IMR-90 (cell line): ENCODE measurements at regions not wholly inside any gene's neighbourhood (a gene's known extent, or its start where the extent isn't known, plus 50 kb on each side); places are given as distances from the start of the nearest gene placed in this dataset.

ENCODE experiments used
- ATAC-seq: fragments of 200-7000 bp; cut with Tn5 transposase; 2 replicates; pipeline ENCODE4 v1.9.1; 2020; ENCODE audit warnings: low read depth, mild to moderate bottlenecking, moderate library complexity
- BruUV-seq: library from RNA; stranded (reverse); fragments of 400-500 nt; replicated peaks from 2 replicates; lab custom pipeline; 2021; lab: Mats Ljungman, UMichigan
- CTCF ChIA-PET: fragments of 300-600 bp; formaldehyde crosslinking; extraction: SDS; loops from one replicate; lab custom pipeline; 2021; ENCODE audit warnings: antibody characterized with exemption; lab: Yijun Ruan, JAX
- POLR2A ChIA-PET: fragments of 300-600 bp; sonication (Branson Sonifier 250); formaldehyde crosslinking; loops from one replicate; lab custom pipeline; 2022; ENCODE audit warnings: antibody characterized with exemption; ENCODE audit not compliant: unreplicated experiment; lab: Charles Lee
- DNase-seq: peaks from one replicate; pipeline ENCODE4 v3.0.0; 2013
- H2AFZ ChIP-seq: replicated peaks from 2 replicates; pipeline ENCODE3; 2013; ENCODE audit warnings: low read length, mild to moderate bottlenecking; ENCODE audit not compliant: poor library complexity
- H2AK5ac ChIP-seq: 2 replicates; pipeline ENCODE4 v1.6.1; 2013; ENCODE audit warnings: low read depth, low read length, inconsistent platforms
- H2AK9ac ChIP-seq: replicated peaks from 2 replicates; pipeline ENCODE3; 2013; ENCODE audit warnings: mild to moderate bottlenecking, low read depth, low read length, moderate library complexity; ENCODE audit not compliant: poor library complexity
- H2BK120ac ChIP-seq: 2 replicates; pipeline ENCODE4 v1.6.1; 2013; ENCODE audit warnings: low read depth, low read length, inconsistent platforms
- H2BK15ac ChIP-seq: 3 replicates; pipeline ENCODE4 v1.6.1; 2013; ENCODE audit warnings: low read depth, low read length, inconsistent platforms
- H2BK20ac ChIP-seq: 2 replicates; pipeline ENCODE4 v1.6.1; 2013; ENCODE audit warnings: low read depth, mild to moderate bottlenecking, inconsistent platforms, low read length, moderate library complexity
- H2BK5ac ChIP-seq: 2 replicates; pipeline ENCODE4 v1.6.1; 2013; ENCODE audit warnings: mild to moderate bottlenecking, low read depth, low read length, inconsistent platforms; ENCODE audit not compliant: poor library complexity, severe bottlenecking
- H3K14ac ChIP-seq: replicated peaks from 2 replicates; pipeline ENCODE4 v1.6.1; 2013; ENCODE audit warnings: low read depth, low read length, inconsistent platforms
- H3K18ac ChIP-seq: 2 replicates; pipeline ENCODE4 v1.6.1; 2013; ENCODE audit warnings: low read depth, low read length, control low read depth
- H3K23ac ChIP-seq: 2 replicates; pipeline ENCODE4 v1.6.1; 2013; ENCODE audit warnings: low read depth, low read length, inconsistent platforms
- H3K27ac ChIP-seq: 2 replicates; pipeline ENCODE4 v1.5.1; 2013; ENCODE audit warnings: mild to moderate bottlenecking, control low read depth, low read length; ENCODE audit not compliant: insufficient read depth
- H3K27me3 ChIP-seq: 2 replicates; pipeline ENCODE4 v1.6.1; 2013; ENCODE audit warnings: low read length; ENCODE audit not compliant: control insufficient read depth, insufficient read depth
- H3K36me3 ChIP-seq: 2 replicates; pipeline ENCODE4 v1.6.1; 2013; ENCODE audit warnings: low read length, mixed read lengths; ENCODE audit not compliant: control insufficient read depth, insufficient read depth
- H3K4ac ChIP-seq: 2 replicates; pipeline ENCODE4 v1.6.1; 2013; ENCODE audit warnings: low read depth, low read length, inconsistent platforms
- H3K4me1 ChIP-seq: 2 replicates; pipeline ENCODE4 v1.6.1; 2013; ENCODE audit warnings: low read length, mixed read lengths; ENCODE audit not compliant: control insufficient read depth, insufficient read depth
- H3K4me2 ChIP-seq: 2 replicates; pipeline ENCODE4 v1.6.1; 2013; ENCODE audit warnings: low read depth, mild to moderate bottlenecking, control low read depth, low read length, moderate library complexity
- H3K4me3 ChIP-seq: 2 replicates; pipeline ENCODE4 v1.5.1; 2013; ENCODE audit warnings: low read depth, mild to moderate bottlenecking, control low read depth, low read length, moderate library complexity; ENCODE audit not compliant: insufficient read depth
- H3K56ac ChIP-seq: 2 replicates; pipeline ENCODE4 v1.6.1; 2013; ENCODE audit warnings: low read length, inconsistent platforms; ENCODE audit not compliant: insufficient read depth; ENCODE audit errors: extremely low read depth
- H3K79me1 ChIP-seq, 2 experiments: 2 replicates each; pipeline ENCODE4 v1.6.1; 2013; ENCODE audit warnings: low read length in 2 of 2, inconsistent platforms in 1 of 2, low read depth in 1 of 2
- H3K9ac ChIP-seq: 2 replicates; pipeline ENCODE4 v1.6.1; 2013; ENCODE audit warnings: low read depth, low read length, control low read depth
- H3K9me1 ChIP-seq: 2 replicates; pipeline ENCODE4 v1.6.1; 2013; ENCODE audit warnings: low read length, inconsistent platforms; ENCODE audit not compliant: insufficient read depth
- H3K9me3 ChIP-seq: 2 replicates; pipeline ENCODE4 v1.6.1; 2013; ENCODE audit warnings: low read length; ENCODE audit not compliant: control insufficient read depth, insufficient read depth
- H4K20me1 ChIP-seq: 2 replicates; pipeline ENCODE4 v1.6.1; 2013; ENCODE audit warnings: low read length, inconsistent platforms; ENCODE audit not compliant: insufficient read depth
- H4K5ac ChIP-seq: 2 replicates; pipeline ENCODE4 v1.6.1; 2013; ENCODE audit warnings: mild to moderate bottlenecking, low read depth, low read length, control low read depth
- H4K8ac ChIP-seq, 2 experiments: 2 replicates each; pipeline ENCODE4 v1.6.1; 2013; ENCODE audit warnings: low read depth in 2 of 2, low read length in 2 of 2, control low read depth in 1 of 2, inconsistent platforms in 1 of 2
- H4K91ac ChIP-seq: 2 replicates; pipeline ENCODE4 v1.6.1; 2013; ENCODE audit warnings: low read depth, low read length, inconsistent platforms; ENCODE audit not compliant: insufficient read depth
- CEBPB ChIP-seq: IDR thresholded peaks from 2 replicates; pipeline ENCODE4 v1.6.1; 2012; ENCODE audit warnings: low read depth, low read length, improper control_type of control experiment
- CHD1 ChIP-seq: IDR thresholded peaks from 2 replicates; pipeline ENCODE4 v1.6.1; 2012; ENCODE audit warnings: low read depth, low read length, improper control_type of control experiment
- CTCF ChIP-seq: conservative IDR thresholded peaks from 2 replicates; pipeline ENCODE4 v1.5.1; 2012; ENCODE audit warnings: mild to moderate bottlenecking, low read depth, low read length, improper control_type of control experiment
- ELK1 ChIP-seq: fragments of 150-350 bp; IDR thresholded peaks from 2 replicates; pipeline ENCODE4 v1.6.1; 2016; ENCODE audit warnings: low read depth, mild to moderate bottlenecking, low read length, moderate library complexity, borderline replicate concordance
- FOS ChIP-seq: fragments of 150-350 bp; IDR thresholded peaks from 2 replicates; pipeline ENCODE4 v1.6.1; 2016; ENCODE audit warnings: low read depth, low read length
- MAFK ChIP-seq: IDR thresholded peaks from 2 replicates; pipeline ENCODE4 v1.6.1; 2012; ENCODE audit warnings: low read depth, low read length, improper control_type of control experiment
- MAZ ChIP-seq: IDR thresholded peaks from 2 replicates; pipeline ENCODE4 v1.6.1; 2012; ENCODE audit warnings: low read depth, mild to moderate bottlenecking, low read length, improper control_type of control experiment, moderate library complexity, borderline replicate concordance
- MXI1 ChIP-seq: IDR thresholded peaks from 2 replicates; pipeline ENCODE4 v1.6.1; 2012; ENCODE audit warnings: low read depth, mild to moderate bottlenecking, low read length, moderate library complexity, borderline replicate concordance
- NFE2L2 ChIP-seq: fragments of 150-350 bp; IDR thresholded peaks from 2 replicates; pipeline ENCODE4 v1.6.1; 2016; ENCODE audit warnings: low read depth, mild to moderate bottlenecking, low read length
- POLR2A ChIP-seq: IDR thresholded peaks from 2 replicates; pipeline ENCODE4 v1.6.1; 2012; ENCODE audit warnings: mild to moderate bottlenecking, low read depth, low read length
- RAD21 ChIP-seq: IDR thresholded peaks from 2 replicates; pipeline ENCODE4 v1.6.1; 2012; ENCODE audit warnings: low read length, improper control_type of control experiment
- RCOR1 ChIP-seq: IDR thresholded peaks from 2 replicates; pipeline ENCODE4 v1.6.1; 2012; ENCODE audit warnings: mild to moderate bottlenecking, low read length, improper control_type of control experiment; ENCODE audit not compliant: insufficient replicate concordance
- RFX5 ChIP-seq: IDR thresholded peaks from 2 replicates; pipeline ENCODE4 v1.8.0; 2012; ENCODE audit warnings: low read depth, mild to moderate bottlenecking, low read length, moderate library complexity
- SMC3 ChIP-seq: fragments of 150-350 bp; IDR thresholded peaks from 2 replicates; pipeline ENCODE4 v1.6.1; 2016; ENCODE audit warnings: low read depth, mild to moderate bottlenecking, antibody characterized with exemption, low read length, moderate library complexity
- USF2 ChIP-seq: fragments of 150-350 bp; IDR thresholded peaks from 2 replicates; pipeline ENCODE4 v1.6.1; 2017; ENCODE audit warnings: mild to moderate bottlenecking, antibody characterized with exemption, low read length, low read depth
- WGBS, 2 experiments: methylation state at CpG; one replicate each; pipeline versions ENCODE4 v1.1.5 to v1.1.7; 2013; ENCODE audit warnings: missing lambda C conversion rate in 2 of 2; ENCODE audit not compliant: insufficient read length in 1 of 2; ENCODE audit errors: extremely low coverage in 2 of 2; 5-methylcytosine and 5-hydroxymethylcytosine counted together
- dilution Hi-C: fragments of 300-500 bp; cut with HindIII; formaldehyde crosslinking; loops from one replicate; pipeline ENCODE4 v1.14.3; 2018; ENCODE audit warnings: low sequenced_read_pairs; ENCODE audit not compliant: unreplicated experiment
- in situ Hi-C: fragments of 300-500 bp; cut with MboI; formaldehyde crosslinking; loops from 3 replicates; pipeline ENCODE4 v1.14.3; 2019; ENCODE audit warnings: low sequenced_read_pairs, inconsistent platforms, mixed read lengths
- intact Hi-C: fragments of 100-400 bp; cut with micrococcal nuclease; formaldehyde crosslinking; loops from 2 replicates; pipeline ENCODE4 v1.10.0; 2022

- DNase-seq = peak; percentile 61
- no CpG with 5 or more reads among the region's 1 CpG for WGBS, 2 experiments
- ChIA-PET POLR2A (no interaction called here), CTCF (no interaction called here)
- Histone ChIP-seq H3K23ac (no peak overlapping the region), H2BK5ac (no peak overlapping the region), H4K20me1 (no peaks in the 10 kb centered on the region), H3K9me3 (peaks cover 1% of the 10 kb centered on the region; the same call in 1 of the 2 replicates), H2AFZ (no peak overlapping the region), H4K5ac (no peak overlapping the region), H3K14ac (no peak overlapping the region), H2AK9ac (no peak overlapping the region), H3K36me3 (no peaks in the 10 kb centered on the region), H3K79me1 (no peaks in the 10 kb centered on the region), H3K4me2 (no peak overlapping the region), H4K91ac (no peak overlapping the region), H2AK5ac (no peak overlapping the region), H2BK20ac (no peak overlapping the region), H3K18ac (no peak overlapping the region), H3K9ac (no peak overlapping the region), H2BK15ac (no peak overlapping the region), H2BK120ac (no peak overlapping the region), H3K27me3 (peaks cover 2% of the 10 kb centered on the region; the same call in 1 of the 2 replicates), H3K4me1 (no peaks in the 10 kb centered on the region; the same call in 1 of the 2 replicates), H4K8ac (no peak overlapping the region), H3K9me1 (no peaks in the 10 kb centered on the region), H3K56ac (no peak overlapping the region), H3K4ac (no peak overlapping the region), H3K4me3 (no peak overlapping the region), H3K27ac (no peak overlapping the region)
- no peak for ATAC-seq
- intact Hi-C loops (no loop called here), dilution Hi-C loops (no loop called here), in situ Hi-C loops (no loop called here)
- TF ChIP-seq MXI1 (no peak), SMC3 (no peak), CTCF (no peak), RCOR1 (no peak), POLR2A (no peak), RFX5 (no peak), RAD21 (no peak), NFE2L2 (no peak), USF2 (no peak), MAZ (no peak), CHD1 (no peak), CEBPB (no peak), MAFK (no peak), FOS (no peak), ELK1 (no peak)
- BruUV-seq = no TSS peak
Measured at GRCh38 chr9:79263628-79264027, 308.1 kb upstream of the TLE4 start.
